HL-60 (cell line): ENCODE measurements at regions not wholly inside any gene's neighbourhood (a gene's known extent, or its start where the extent isn't known, plus 50 kb on each side); places are given as distances from the start of the nearest gene placed in this dataset.

Experiments
- DNase-seq, 2 experiments: peaks; one replicate each; pipeline ENCODE4 v3.0.0-alpha.2; 2010 to 2020; ENCODE audit warnings: low read depth in 1 of 2, low spot score in 1 of 2
- H3K27ac ChIP-seq: fragments of 250-450 bp; sonication (Bioruptor Pico); replicated peaks from 2 replicates; pipeline ENCODE4 v1.5.1; 2020; ENCODE audit warnings: mild to moderate bottlenecking, moderate library complexity
- H3K27me3 ChIP-seq: fragments of 250-450 bp; sonication (Bioruptor Pico); 2 replicates; pipeline ENCODE4 v1.5.1; 2021; ENCODE audit warnings: mild to moderate bottlenecking, moderate library complexity; ENCODE audit not compliant: insufficient read depth, poor library complexity, severe bottlenecking
- H3K4me3 ChIP-seq: replicated peaks from 2 replicates; pipeline ENCODE4 v1.5.1; 2011; ENCODE audit warnings: mild to moderate bottlenecking, control low read depth, low read length; ENCODE audit not compliant: insufficient read depth
- GABPA ChIP-seq: IDR thresholded peaks from 2 replicates; pipeline ENCODE4 v1.6.1; 2012; ENCODE audit warnings: low read depth
- POLR2AphosphoS5 ChIP-seq: IDR thresholded peaks from 2 replicates; pipeline ENCODE4 v1.6.1; 2012; ENCODE audit warnings: low read depth
- SPI1 ChIP-seq: IDR thresholded peaks from 2 replicates; pipeline ENCODE4 v1.6.1; 2012; ENCODE audit warnings: low read depth, mild to moderate bottlenecking, borderline replicate concordance
- TF ChIP-seq, protein P1 (sequence below): IDR thresholded peaks from 2 replicates; pipeline ENCODE4 v1.6.1; 2012; ENCODE audit warnings: low read depth; ENCODE audit not compliant: insufficient replicate concordance
- TF ChIP-seq, protein P2 (sequence below): IDR thresholded peaks from one replicate; pipeline ENCODE4 v1.5.1; 2011; ENCODE audit warnings: low read length, control low read depth, inconsistent platforms; ENCODE audit not compliant: insufficient read depth

- H3K27me3 ChIP-seq = no peaks in the 10 kb centered on the region
- no peak overlapping the region for H3K4me3 ChIP-seq
- no peak for DNase-seq
- TF ChIP-seq, protein P1, sequence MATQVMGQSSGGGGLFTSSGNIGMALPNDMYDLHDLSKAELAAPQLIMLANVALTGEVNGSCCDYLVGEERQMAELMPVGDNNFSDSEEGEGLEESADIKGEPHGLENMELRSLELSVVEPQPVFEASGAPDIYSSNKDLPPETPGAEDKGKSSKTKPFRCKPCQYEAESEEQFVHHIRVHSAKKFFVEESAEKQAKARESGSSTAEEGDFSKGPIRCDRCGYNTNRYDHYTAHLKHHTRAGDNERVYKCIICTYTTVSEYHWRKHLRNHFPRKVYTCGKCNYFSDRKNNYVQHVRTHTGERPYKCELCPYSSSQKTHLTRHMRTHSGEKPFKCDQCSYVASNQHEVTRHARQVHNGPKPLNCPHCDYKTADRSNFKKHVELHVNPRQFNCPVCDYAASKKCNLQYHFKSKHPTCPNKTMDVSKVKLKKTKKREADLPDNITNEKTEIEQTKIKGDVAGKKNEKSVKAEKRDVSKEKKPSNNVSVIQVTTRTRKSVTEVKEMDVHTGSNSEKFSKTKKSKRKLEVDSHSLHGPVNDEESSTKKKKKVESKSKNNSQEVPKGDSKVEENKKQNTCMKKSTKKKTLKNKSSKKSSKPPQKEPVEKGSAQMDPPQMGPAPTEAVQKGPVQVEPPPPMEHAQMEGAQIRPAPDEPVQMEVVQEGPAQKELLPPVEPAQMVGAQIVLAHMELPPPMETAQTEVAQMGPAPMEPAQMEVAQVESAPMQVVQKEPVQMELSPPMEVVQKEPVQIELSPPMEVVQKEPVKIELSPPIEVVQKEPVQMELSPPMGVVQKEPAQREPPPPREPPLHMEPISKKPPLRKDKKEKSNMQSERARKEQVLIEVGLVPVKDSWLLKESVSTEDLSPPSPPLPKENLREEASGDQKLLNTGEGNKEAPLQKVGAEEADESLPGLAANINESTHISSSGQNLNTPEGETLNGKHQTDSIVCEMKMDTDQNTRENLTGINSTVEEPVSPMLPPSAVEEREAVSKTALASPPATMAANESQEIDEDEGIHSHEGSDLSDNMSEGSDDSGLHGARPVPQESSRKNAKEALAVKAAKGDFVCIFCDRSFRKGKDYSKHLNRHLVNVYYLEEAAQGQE = no peak
- TF ChIP-seq, protein P2, sequence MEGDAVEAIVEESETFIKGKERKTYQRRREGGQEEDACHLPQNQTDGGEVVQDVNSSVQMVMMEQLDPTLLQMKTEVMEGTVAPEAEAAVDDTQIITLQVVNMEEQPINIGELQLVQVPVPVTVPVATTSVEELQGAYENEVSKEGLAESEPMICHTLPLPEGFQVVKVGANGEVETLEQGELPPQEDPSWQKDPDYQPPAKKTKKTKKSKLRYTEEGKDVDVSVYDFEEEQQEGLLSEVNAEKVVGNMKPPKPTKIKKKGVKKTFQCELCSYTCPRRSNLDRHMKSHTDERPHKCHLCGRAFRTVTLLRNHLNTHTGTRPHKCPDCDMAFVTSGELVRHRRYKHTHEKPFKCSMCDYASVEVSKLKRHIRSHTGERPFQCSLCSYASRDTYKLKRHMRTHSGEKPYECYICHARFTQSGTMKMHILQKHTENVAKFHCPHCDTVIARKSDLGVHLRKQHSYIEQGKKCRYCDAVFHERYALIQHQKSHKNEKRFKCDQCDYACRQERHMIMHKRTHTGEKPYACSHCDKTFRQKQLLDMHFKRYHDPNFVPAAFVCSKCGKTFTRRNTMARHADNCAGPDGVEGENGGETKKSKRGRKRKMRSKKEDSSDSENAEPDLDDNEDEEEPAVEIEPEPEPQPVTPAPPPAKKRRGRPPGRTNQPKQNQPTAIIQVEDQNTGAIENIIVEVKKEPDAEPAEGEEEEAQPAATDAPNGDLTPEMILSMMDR = no peak
- TF ChIP-seq SPI1 (no peak), POLR2AphosphoS5 (no peak), GABPA (no peak)
- H3K27ac ChIP-seq = no peak overlapping the region
Observed at GRCh38 chrX:121208563-121208962, 161.2 kb downstream of the GLUD2 start.

DNA sequence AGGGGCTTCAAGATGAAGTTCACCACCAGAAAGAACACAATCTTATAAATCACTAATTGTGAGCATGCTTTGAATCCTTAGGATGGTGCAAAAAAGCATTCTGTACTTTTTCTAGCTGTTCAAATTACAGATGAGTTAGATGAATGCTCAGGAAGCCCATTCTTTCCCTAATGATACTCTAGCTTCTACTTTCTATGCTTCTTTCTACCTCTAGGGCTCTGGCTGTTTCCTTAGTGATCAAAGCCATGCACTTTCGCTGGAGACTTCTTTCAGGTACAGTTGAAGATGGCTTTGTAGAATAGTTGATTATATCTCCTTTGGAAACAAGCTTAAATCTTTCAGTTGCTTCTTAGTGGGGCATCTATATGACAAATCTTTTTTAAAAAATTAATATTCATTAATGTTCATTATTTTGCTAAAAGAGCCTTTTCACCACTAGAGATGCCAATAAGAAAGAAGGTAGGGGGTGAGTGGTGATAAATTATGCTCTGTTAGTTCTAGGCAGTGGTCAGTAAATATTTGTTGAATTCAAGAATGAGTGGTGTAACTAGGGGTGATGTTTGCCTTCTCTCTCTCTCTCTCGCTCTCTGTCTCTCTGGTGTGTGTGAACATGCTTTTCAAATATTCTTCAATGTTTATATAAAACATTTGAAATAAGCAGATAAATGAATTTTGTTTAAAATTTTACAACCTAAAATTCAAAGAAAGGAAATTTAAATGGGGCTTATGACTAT is 169.4 kb downstream of the GLUD2 start:
- Histone ChIP-seq H3K27me3 (no peaks in the 10 kb centered on the region), H3K4me3 (no peak overlapping the region), H3K27ac (no peak overlapping the region)
- no peak for DNase-seq
- no peak for TF ChIP-seq POLR2AphosphoS5
- TF ChIP-seq, protein P1 = no peak
- no peak for TF ChIP-seq SPI1
- no peak for TF ChIP-seq GABPA
- TF ChIP-seq, protein P2 = no peak

- H3K4me3 ChIP-seq = no peak overlapping the region
Observed at GRCh38 chrX:121221322-121221977, 174.0 kb downstream of the GLUD2 start.

More at GRCh38 chrX:121221322-121221977, 174.0 kb downstream of the GLUD2 start:
- H3K27me3 ChIP-seq = no peaks in the 10 kb centered on the region
- H3K27ac ChIP-seq = no peak overlapping the region
- DNase-seq = no peak
- TF ChIP-seq POLR2AphosphoS5 (no peak), SPI1 (no peak), GABPA (no peak)
- TF ChIP-seq, protein P2 = no peak
- TF ChIP-seq, protein P1 = no peak
